ENCODE measurements at regions not wholly inside any gene's neighbourhood (a gene's known extent, or its start where the extent isn't known, plus 50 kb on each side); places are given as distances from the start of the nearest gene placed in this dataset.

DNA sequence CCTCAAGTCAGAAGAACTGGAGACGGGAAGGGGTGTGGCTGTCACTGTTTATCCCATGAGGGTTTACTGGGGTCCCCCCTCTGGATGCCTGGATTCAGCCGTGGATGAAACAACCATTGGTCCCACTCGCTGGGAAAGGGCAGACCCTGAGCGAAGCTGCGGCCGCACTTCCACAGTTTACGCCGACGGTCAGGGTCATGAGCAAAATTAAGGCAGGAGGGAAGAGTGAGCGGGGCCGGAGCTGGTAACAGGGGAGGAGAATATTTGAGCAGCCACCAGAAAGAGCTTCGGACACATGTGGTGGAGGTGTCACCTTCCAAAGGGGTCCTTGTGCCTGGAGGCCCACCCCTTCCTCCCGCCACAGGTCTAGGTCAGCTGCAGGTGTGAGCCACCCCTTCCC is 344.9 kb downstream of the BRD1 start:
- TF ChIP-seq, protein P1, sequence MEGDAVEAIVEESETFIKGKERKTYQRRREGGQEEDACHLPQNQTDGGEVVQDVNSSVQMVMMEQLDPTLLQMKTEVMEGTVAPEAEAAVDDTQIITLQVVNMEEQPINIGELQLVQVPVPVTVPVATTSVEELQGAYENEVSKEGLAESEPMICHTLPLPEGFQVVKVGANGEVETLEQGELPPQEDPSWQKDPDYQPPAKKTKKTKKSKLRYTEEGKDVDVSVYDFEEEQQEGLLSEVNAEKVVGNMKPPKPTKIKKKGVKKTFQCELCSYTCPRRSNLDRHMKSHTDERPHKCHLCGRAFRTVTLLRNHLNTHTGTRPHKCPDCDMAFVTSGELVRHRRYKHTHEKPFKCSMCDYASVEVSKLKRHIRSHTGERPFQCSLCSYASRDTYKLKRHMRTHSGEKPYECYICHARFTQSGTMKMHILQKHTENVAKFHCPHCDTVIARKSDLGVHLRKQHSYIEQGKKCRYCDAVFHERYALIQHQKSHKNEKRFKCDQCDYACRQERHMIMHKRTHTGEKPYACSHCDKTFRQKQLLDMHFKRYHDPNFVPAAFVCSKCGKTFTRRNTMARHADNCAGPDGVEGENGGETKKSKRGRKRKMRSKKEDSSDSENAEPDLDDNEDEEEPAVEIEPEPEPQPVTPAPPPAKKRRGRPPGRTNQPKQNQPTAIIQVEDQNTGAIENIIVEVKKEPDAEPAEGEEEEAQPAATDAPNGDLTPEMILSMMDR (IDR thresholded peaks at IDR 0.05; ENCODE audit: borderline replicate concordance, insufficient read depth, low read depth, low read length): no peak
- H3K4me3 ChIP-seq (ENCODE audit: low read depth, low read length): no peak overlapping the region

DNA sequence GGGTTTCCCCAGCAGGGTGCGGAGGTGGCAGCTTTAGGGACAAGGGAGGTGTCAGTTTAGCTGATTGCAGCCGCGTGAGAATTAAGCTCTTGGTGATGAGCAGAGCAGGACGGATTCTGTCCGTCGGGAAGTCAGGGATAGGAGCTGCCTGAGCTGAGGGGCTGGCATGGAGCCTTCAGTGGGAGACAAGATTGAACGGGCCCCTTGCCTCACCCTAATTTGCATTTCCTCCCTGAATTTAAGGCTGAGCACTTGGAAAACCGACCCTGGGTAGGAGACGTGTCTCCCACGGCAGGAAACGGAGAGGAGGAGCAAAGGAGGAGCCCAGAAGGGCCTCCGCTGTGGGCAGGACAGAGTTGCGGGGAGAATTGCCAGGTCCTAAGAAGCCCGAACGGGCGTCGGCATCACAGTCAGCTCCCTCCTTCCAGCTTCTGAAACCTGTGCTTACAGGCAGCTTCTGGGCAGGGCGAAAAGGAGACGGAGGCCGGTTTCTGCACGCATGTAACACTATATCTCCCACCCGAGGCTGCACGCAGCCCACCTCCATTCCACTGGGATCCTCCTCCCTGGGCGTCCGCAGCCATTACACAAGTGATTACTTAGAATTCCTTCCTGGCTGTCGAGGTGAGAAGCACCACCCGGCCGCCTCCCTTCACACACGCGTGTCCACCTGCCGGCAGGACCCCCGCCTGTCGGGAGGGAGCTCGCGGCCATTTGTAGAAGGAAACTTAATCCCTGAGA is 345.8 kb downstream of the BRD1 start:
- TF ChIP-seq, protein P1 (IDR thresholded peaks at IDR 0.05; ENCODE audit: borderline replicate concordance, insufficient read depth, low read depth, low read length): no peak
- no peak overlapping the region for H3K4me3 ChIP-seq (ENCODE audit: low read depth, low read length)

DNA sequence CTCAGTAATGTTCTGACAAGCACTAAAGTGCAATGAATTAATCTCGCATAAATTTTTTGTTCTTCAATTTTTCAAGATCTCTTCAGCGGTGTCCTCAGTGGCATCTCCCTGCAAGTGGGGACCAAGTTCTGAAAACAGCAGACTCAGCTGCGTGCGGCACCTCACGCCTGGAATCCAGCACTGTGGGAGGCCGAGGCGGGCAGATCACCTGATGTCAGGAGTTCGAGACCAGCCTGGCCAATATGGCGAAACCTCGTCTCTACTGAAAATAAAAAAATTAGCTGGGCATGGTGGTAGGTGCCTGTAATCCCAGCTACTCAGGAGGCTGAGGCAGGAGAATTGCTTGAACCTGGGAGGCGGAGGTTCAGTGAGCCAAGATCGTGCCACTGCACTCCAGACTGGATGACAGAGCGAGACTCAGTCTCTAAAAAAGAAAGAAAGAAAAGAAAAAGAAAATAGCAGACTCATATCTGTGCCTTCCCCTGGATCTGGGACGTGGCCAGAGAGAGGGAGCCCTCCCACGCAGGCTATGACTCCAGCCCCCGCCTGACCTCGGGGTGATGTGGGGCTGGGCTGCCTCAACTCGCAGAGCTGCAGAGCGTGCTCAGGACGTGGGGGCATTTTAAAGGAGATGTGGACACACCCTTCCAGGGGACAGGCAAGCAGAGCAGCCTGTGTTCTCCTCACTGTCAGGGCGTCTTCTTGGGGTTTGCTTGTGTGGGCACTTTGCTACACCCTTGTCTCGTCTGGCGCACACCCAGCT is 346.6 kb downstream of the BRD1 start:
- H3K4me3 ChIP-seq (ENCODE audit: low read depth, low read length): no peak overlapping the region
- TF ChIP-seq, protein P1 (IDR thresholded peaks at IDR 0.05; ENCODE audit: borderline replicate concordance, insufficient read depth, low read depth, low read length): no peak

DNA sequence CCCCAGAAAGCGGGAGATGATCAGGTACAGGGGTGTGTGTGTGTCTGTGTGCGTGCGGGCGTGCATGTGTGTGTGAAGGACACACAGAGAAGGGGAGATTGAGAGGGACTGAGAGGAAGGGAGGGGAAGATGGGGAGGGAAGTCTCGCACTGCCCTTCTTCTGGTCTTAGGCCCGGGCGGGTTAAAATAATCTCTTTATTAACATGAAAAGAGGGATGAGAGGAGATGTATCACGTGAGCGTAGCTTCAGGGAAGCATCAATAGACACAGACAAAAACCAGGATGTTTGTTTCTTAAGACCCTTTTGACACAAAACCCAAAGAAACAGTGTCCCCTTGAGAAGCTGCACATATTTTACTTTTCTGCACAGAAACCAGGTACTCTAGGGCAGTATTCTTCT is 347.3 kb downstream of the BRD1 start:
- TF ChIP-seq, protein P1 (IDR thresholded peaks at IDR 0.05; ENCODE audit: borderline replicate concordance, insufficient read depth, low read depth, low read length): no peak
- no peak overlapping the region for H3K4me3 ChIP-seq (ENCODE audit: low read depth, low read length)

DNA sequence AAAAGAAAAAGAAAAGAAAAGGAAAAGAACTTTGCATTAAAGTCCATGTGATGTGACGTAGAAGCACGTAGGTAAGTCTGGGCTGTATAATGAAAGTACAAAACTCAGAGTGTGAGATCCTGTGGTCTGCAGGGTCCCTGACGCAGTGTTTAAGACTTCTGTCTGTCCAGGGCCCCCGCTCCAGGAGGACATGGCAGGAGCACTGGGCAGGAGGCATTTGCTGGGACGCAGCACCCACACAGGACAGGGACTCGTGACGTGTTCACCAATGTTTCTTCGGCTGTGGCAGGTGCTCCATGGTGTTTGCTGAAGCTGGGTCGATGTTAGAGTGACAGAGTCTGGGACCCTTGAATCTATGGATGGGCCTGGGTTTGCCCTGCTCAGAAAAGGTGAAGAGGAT is 348.1 kb downstream of the BRD1 start:
- TF ChIP-seq, protein P1 (IDR thresholded peaks at IDR 0.05; ENCODE audit: borderline replicate concordance, insufficient read depth, low read depth, low read length): no peak
- H3K4me3 ChIP-seq (ENCODE audit: low read depth, low read length): no peak overlapping the region

DNA sequence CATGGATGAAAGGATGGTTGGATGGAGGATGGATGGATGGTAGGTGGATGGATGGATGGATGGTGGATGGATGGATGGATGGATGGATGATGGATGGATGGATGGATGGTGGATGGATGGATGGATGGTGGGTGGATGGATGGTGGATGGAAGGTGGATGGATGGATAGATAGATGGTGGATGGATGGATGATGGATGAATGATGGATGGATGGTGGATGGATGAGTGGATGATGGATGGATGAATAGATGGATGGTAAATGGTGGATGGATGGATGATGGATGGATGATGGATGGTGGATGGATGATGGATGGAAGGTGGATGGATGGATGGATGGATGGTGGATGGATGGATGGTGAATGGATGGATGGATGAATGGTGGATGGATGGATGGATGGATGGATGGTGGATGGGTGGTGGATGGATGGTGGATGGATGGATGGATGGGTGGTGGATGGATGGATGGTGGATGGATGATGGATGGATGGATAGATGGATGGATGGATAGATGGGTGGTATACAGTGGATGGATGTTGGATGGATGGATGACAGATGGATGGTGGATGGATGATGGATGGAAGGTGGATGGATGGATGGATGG is 350.8 kb downstream of the BRD1 start:
- TF ChIP-seq, protein P1 (IDR thresholded peaks at IDR 0.05; ENCODE audit: borderline replicate concordance, insufficient read depth, low read depth, low read length): no peak
- no peak overlapping the region for H3K4me3 ChIP-seq (ENCODE audit: low read depth, low read length)
